ENCODE measurements at regions not wholly inside any gene's neighbourhood (a gene's known extent, or its start where the extent isn't known, plus 50 kb on each side); places are given as distances from the start of the nearest gene placed in this dataset.
A peak's percentile ranks its signal among the peaks of the same experiment; 100 is the strongest.

DNA sequence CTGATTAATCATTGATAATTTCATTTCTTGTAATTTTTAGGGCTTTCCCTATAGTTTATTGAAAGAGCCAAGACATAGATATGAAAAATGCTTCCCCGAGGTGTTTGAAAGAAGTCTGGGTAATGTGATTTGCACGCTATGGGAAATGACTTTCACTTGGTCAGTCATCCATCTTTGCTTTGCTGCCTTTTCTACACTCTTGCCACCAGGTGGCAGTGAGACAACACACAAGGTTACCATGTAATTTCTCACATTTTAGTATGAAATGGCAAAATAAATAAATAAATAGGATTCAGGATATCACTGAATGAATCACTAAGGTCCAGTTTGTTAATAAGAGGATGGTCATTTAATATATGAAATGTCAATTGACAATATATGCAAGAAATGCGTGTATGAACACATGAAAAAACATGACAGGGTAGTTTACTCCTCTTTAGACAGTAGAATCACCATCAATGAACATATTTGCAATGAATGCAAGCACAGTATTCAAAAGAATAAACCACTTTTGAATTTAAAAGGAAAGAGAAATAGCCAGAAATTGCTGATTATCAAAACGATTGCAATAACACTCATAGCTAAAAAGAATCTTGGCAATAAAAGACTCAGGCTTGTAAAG is 52.2 kb upstream of the KCNH7 start:
- 3% methylated on average over 4 of the region's 4 CpGs for WGBS (ENCODE audit: missing lambda C conversion rate)
- ATAC-seq: peak; percentile 84 to 90
- TF ChIP-seq EHF (CRISPR knock-in tag; IDR thresholded peaks at IDR 0.05) (no peak), CBX8 (IDR thresholded peaks at IDR 0.05) (no peak), RAD21 (conservative IDR thresholded peaks at IDR 0.05 in 1 of 2, IDR thresholded peaks at IDR 0.05 in 1 of 2) (peak; percentile 86 to 89), TP53 (CRISPR knock-in tag; IDR thresholded peaks at IDR 0.05) (no peak), MAFK (IDR thresholded peaks at IDR 0.05; ENCODE audit: partially characterized antibody) (no peak), FOXS1 (CRISPR knock-in tag; IDR thresholded peaks at IDR 0.05) (no peak), EHMT2 (IDR thresholded peaks at IDR 0.05; ENCODE audit: low read depth) (no peak), RFX5 (IDR thresholded peaks at IDR 0.05) (no peak), PHF8 (IDR thresholded peaks at IDR 0.05; ENCODE audit: borderline replicate concordance, low read depth) (no peak), POLR2AphosphoS2 (conservative IDR thresholded peaks at IDR 0.05; ENCODE audit: low read length) (no peak), SMC3 (IDR thresholded peaks at IDR 0.05) (peak; percentile 91), FOSB (CRISPR knock-in tag; IDR thresholded peaks at IDR 0.05) (no peak), HOXB13 (CRISPR knock-in tag; IDR thresholded peaks at IDR 0.05; ENCODE audit: low read depth) (no peak)
- TF ChIP-seq, protein P1, sequence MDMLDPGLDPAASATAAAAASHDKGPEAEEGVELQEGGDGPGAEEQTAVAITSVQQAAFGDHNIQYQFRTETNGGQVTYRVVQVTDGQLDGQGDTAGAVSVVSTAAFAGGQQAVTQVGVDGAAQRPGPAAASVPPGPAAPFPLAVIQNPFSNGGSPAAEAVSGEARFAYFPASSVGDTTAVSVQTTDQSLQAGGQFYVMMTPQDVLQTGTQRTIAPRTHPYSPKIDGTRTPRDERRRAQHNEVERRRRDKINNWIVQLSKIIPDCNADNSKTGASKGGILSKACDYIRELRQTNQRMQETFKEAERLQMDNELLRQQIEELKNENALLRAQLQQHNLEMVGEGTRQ (IDR thresholded peaks at IDR 0.05): no peak
- TF ChIP-seq, protein P2, sequence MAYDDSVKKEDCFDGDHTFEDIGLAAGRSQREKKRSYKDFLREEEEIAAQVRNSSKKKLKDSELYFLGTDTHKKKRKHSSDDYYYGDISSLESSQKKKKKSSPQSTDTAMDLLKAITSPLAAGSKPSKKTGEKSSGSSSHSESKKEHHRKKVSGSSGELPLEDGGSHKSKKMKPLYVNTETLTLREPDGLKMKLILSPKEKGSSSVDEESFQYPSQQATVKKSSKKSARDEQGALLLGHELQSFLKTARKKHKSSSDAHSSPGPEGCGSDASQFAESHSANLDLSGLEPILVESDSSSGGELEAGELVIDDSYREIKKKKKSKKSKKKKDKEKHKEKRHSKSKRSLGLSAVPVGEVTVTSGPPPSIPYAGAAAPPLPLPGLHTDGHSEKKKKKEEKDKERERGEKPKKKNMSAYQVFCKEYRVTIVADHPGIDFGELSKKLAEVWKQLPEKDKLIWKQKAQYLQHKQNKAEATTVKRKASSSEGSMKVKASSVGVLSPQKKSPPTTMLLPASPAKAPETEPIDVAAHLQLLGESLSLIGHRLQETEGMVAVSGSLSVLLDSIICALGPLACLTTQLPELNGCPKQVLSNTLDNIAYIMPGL (CRISPR knock-in tag; IDR thresholded peaks at IDR 0.05; ENCODE audit: borderline replicate concordance): no peak
- TF ChIP-seq, protein P3, sequence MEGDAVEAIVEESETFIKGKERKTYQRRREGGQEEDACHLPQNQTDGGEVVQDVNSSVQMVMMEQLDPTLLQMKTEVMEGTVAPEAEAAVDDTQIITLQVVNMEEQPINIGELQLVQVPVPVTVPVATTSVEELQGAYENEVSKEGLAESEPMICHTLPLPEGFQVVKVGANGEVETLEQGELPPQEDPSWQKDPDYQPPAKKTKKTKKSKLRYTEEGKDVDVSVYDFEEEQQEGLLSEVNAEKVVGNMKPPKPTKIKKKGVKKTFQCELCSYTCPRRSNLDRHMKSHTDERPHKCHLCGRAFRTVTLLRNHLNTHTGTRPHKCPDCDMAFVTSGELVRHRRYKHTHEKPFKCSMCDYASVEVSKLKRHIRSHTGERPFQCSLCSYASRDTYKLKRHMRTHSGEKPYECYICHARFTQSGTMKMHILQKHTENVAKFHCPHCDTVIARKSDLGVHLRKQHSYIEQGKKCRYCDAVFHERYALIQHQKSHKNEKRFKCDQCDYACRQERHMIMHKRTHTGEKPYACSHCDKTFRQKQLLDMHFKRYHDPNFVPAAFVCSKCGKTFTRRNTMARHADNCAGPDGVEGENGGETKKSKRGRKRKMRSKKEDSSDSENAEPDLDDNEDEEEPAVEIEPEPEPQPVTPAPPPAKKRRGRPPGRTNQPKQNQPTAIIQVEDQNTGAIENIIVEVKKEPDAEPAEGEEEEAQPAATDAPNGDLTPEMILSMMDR (IDR thresholded peaks at IDR 0.05): peak; percentile 92
- TF ChIP-seq, protein P4, sequence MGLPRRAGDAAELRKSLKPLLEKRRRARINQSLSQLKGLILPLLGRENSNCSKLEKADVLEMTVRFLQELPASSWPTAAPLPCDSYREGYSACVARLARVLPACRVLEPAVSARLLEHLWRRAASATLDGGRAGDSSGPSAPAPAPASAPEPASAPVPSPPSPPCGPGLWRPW (IDR thresholded peaks at IDR 0.05): no peak

DNA sequence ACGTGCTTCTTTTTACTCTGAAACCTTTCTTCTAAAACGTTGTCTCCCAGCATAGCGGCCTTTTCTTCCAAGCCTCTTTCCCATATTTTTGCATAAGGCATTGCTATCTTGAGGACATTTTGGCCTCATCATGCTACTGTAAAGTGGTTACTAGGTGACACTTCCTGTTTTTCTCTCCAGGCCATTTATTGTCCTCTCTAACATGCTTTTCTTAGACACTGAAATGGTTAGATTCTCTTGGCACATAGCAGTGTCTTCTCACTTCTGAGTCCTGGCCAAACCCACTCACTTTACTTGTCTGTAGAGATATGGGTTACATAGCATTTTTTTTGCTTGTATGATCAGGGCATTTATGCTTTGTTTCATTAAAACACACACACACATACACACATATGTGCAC is 50.1 kb upstream of the KCNH7 start:
- H3K4me2 ChIP-seq: no peak overlapping the region
- POLR2A ChIA-PET: no interaction called here
- no peaks in the 10 kb centered on the region for H3K4me1 ChIP-seq
- DNase-seq (ENCODE audit: low read depth in 1 of 2, low spot score in 1 of 2) (no peak), FAIRE-seq (no peak), ATAC-seq (no peak)
- TF ChIP-seq NR3C1 (IDR thresholded peaks at IDR 0.05) (no peak), NPAS2 (CRISPR knock-in tag; IDR thresholded peaks at IDR 0.05; ENCODE audit: borderline replicate concordance) (no peak), JUNB (IDR thresholded peaks at IDR 0.05) (no peak), TFCP2L1 (CRISPR knock-in tag; IDR thresholded peaks at IDR 0.05) (no peak)
- TF ChIP-seq, protein P5, sequence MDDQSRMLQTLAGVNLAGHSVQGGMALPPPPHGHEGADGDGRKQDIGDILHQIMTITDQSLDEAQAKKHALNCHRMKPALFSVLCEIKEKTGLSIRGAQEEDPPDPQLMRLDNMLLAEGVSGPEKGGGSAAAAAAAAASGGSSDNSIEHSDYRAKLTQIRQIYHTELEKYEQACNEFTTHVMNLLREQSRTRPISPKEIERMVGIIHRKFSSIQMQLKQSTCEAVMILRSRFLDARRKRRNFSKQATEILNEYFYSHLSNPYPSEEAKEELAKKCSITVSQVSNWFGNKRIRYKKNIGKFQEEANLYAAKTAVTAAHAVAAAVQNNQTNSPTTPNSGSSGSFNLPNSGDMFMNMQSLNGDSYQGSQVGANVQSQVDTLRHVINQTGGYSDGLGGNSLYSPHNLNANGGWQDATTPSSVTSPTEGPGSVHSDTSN (IDR thresholded peaks at IDR 0.05): no peak
- TF ChIP-seq, protein P6, sequence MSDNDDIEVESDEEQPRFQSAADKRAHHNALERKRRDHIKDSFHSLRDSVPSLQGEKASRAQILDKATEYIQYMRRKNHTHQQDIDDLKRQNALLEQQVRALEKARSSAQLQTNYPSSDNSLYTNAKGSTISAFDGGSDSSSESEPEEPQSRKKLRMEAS (IDR thresholded peaks at IDR 0.05): no peak
- TF ChIP-seq, protein P7, sequence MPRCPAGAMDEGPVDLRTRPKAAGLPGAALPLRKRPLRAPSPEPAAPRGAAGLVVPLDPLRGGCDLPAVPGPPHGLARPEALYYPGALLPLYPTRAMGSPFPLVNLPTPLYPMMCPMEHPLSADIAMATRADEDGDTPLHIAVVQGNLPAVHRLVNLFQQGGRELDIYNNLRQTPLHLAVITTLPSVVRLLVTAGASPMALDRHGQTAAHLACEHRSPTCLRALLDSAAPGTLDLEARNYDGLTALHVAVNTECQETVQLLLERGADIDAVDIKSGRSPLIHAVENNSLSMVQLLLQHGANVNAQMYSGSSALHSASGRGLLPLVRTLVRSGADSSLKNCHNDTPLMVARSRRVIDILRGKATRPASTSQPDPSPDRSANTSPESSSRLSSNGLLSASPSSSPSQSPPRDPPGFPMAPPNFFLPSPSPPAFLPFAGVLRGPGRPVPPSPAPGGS (IDR thresholded peaks at IDR 0.05): no peak
- H3K27ac ChIP-seq: no peak overlapping the region
- CTCF ChIA-PET: no interaction called here
- H3K9me3 ChIP-seq: no peaks in the 10 kb centered on the region
- no peak overlapping the region for H3K4me3 ChIP-seq
- WGBS (ENCODE audit: missing lambda C conversion rate): 62% methylated on average over 3 of the region's 3 CpGs

More for the DNA sequence above, 52.2 kb upstream of the KCNH7 start:
- no peak for FAIRE-seq
- CTCF ChIA-PET: interaction anchor here (0.8 to 1.8 kb wide), 10 partner anchors 9 to 1588 kb away, joined by 3 to 10 read pairs (median 6); no protein-coding TSS in a partner anchor
- Histone ChIP-seq H3K4me2 (peak overlapping the region; percentile 69), H3K4me1 (no peaks in the 10 kb centered on the region), H3K9me3 (no peaks in the 10 kb centered on the region), H3K27ac (no peak overlapping the region), H3K4me3 (peak overlapping the region; percentile 19; the same call in 2 of the 3 replicates)
- peak; percentile 7 to 75 for DNase-seq (ENCODE audit: low read depth in 1 of 2, low spot score in 1 of 2)
- POLR2A ChIA-PET: no interaction called here

Measured in A549 (cell line).